ENCODE measurements at regions not wholly inside any gene's neighbourhood (a gene's known extent, or its start where the extent isn't known, plus 50 kb on each side); places are given as distances from the start of the nearest gene placed in this dataset.

- CTCF ChIA-PET, result interaction anchor here (1.7 kb wide), 1 partner anchor 11 kb away, joined by 3 read pairs; no protein-coding TSS in a partner anchor
Observed at GRCh38 chr2:175557810-175558377, 376.4 kb upstream of the ATP5MC3 start.

DNA sequence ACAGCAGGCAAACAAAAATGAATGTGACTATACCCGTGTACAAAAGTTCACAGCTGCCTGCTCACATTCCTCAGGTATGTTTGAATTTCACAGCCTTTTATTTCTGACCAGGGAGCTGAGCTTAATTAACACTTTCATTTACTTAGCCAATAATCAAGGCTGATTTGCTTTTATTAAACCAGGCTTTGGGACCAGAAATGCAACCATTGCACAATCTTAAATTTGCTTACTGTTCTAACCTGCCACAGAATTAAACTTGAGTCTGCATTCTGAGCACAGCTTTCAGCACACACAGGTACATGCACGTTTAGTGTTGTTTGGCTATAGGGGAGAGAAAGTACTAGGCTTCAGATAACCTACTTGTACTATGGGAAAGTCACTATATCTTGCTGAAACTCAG is 372.4 kb upstream of the ATP5MC3 start:
- ChIA-PET POLR2A (no interaction called here), CTCF (no interaction called here)
- DNase-seq (ENCODE audit: low read depth, low spot score), result no peak
- H3K4me3 ChIP-seq (ENCODE audit: low read depth, low read length), result no peak overlapping the region
- TF ChIP-seq, protein P1, sequence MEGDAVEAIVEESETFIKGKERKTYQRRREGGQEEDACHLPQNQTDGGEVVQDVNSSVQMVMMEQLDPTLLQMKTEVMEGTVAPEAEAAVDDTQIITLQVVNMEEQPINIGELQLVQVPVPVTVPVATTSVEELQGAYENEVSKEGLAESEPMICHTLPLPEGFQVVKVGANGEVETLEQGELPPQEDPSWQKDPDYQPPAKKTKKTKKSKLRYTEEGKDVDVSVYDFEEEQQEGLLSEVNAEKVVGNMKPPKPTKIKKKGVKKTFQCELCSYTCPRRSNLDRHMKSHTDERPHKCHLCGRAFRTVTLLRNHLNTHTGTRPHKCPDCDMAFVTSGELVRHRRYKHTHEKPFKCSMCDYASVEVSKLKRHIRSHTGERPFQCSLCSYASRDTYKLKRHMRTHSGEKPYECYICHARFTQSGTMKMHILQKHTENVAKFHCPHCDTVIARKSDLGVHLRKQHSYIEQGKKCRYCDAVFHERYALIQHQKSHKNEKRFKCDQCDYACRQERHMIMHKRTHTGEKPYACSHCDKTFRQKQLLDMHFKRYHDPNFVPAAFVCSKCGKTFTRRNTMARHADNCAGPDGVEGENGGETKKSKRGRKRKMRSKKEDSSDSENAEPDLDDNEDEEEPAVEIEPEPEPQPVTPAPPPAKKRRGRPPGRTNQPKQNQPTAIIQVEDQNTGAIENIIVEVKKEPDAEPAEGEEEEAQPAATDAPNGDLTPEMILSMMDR (IDR thresholded peaks at IDR 0.05; ENCODE audit: insufficient read depth, low read length, missing control alignments), result no peak

More at GRCh38 chr2:175557810-175558377, 376.4 kb upstream of the ATP5MC3 start:
- no peak overlapping the region for H3K4me3 ChIP-seq (ENCODE audit: low read depth, low read length)
- POLR2A ChIA-PET, result no interaction called here
- TF ChIP-seq, protein P1 (IDR thresholded peaks at IDR 0.05; ENCODE audit: insufficient read depth, low read length, missing control alignments), result no peak
- no peak for DNase-seq (ENCODE audit: low read depth, low spot score)

- DNase-seq (ENCODE audit: low read depth, low spot score), result no peak
Observed at GRCh38 chr2:175552902-175553301, 371.4 kb upstream of the ATP5MC3 start.

DNA sequence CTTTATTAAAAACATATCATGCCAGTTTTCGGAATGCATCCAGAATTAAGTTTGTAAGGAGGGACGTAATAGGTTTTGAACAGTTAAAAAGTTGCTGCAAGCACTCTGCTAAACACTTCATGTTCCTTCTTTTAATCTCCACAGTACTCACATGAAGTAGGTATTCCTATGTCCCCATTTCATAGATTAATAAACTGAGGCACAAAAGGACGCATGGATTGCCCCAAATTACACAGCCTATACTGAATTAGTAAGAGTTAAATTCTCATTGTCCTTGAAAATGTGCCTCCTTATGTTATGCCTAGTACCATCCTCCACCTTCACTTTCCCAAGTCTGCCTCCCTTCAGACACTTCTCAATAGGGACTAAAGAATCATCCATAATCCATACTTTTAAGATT is 358.9 kb upstream of the ATP5MC3 start:
- CTCF ChIA-PET, result no interaction called here
- no peak for DNase-seq (ENCODE audit: low read depth, low spot score)
- no peak overlapping the region for H3K4me3 ChIP-seq (ENCODE audit: low read depth, low read length)
- TF ChIP-seq, protein P1 (IDR thresholded peaks at IDR 0.05; ENCODE audit: insufficient read depth, low read length, missing control alignments), result no peak
- POLR2A ChIA-PET, result no interaction called here

More at GRCh38 chr2:175552902-175553301, 371.4 kb upstream of the ATP5MC3 start:
- ChIA-PET CTCF (no interaction called here), POLR2A (no interaction called here)
- TF ChIP-seq, protein P1 (IDR thresholded peaks at IDR 0.05; ENCODE audit: insufficient read depth, low read length, missing control alignments), result no peak
- H3K4me3 ChIP-seq (ENCODE audit: low read depth, low read length), result no peak overlapping the region

GRCh38 chr2:175539122-175539521 is 357.6 kb upstream of the ATP5MC3 start:
- ChIA-PET POLR2A (no interaction called here), CTCF (no interaction called here)
- TF ChIP-seq, protein P1 (IDR thresholded peaks at IDR 0.05; ENCODE audit: insufficient read depth, low read length, missing control alignments), result no peak
- no peak for DNase-seq (ENCODE audit: low read depth, low spot score)
- no peak overlapping the region for H3K4me3 ChIP-seq (ENCODE audit: low read depth, low read length)

- POLR2A ChIA-PET, result no interaction called here
- H3K4me3 ChIP-seq (ENCODE audit: low read depth, low read length), result no peak overlapping the region
- DNase-seq (ENCODE audit: low read depth, low spot score), result no peak
- CTCF ChIA-PET, result no interaction called here
- TF ChIP-seq, protein P1 (IDR thresholded peaks at IDR 0.05; ENCODE audit: insufficient read depth, low read length, missing control alignments), result no peak
Observed at GRCh38 chr2:175536059-175536458, 354.5 kb upstream of the ATP5MC3 start.

All from AG04449 (cell line).